HCT116 (cell line): ENCODE measurements at regions not wholly inside any gene's neighbourhood (a gene's known extent, or its start where the extent isn't known, plus 50 kb on each side); places are given as distances from the start of the nearest gene placed in this dataset.

Experiments
- ATAC-seq: fragments of 200-7000 bp; cut with Tn5 transposase; 2 replicates; pipeline ENCODE4 v1.9.1; 2020; ENCODE audit warnings: mild to moderate bottlenecking, moderate library complexity
- BruUV-seq: library from RNA; stranded (reverse); fragments of 400-500 nt; replicated peaks from 2 replicates; lab custom pipeline; 2021; lab: Mats Ljungman, UMichigan
- CTCF ChIA-PET: fragments of 300-600 bp; sonication (Branson Sonifier 250); formaldehyde crosslinking; loops from one replicate; lab custom pipeline; 2021; ENCODE audit warnings: antibody characterized with exemption; lab: Charles Lee
- POLR2A ChIA-PET: fragments of 300-600, 350-600 bp; sonication (Branson Sonifier 250); formaldehyde crosslinking; loops from one replicate; lab custom pipeline; 2021; ENCODE audit warnings: antibody characterized with exemption; lab: Charles Lee
- RAD21 ChIA-PET, 2 experiments: fragments of 300-600 bp; sonication (Branson Sonifier 250); formaldehyde crosslinking; loops; one replicate each; lab custom pipeline; 2023; ENCODE audit warnings: low total read pairs in 2 of 2; ENCODE audit not compliant: uncharacterized antibody in 2 of 2, unreplicated experiment in 2 of 2, low non-redundant PET in 1 of 2; lab: Charles Lee
- DNase-seq: peaks from one replicate; pipeline ENCODE4 v3.0.0-alpha.2; 2010; ENCODE audit warnings: low read depth, low spot score
- H2AFZ ChIP-seq: fragments of 200-600 bp; shearing (Covaris generic), sonication (generic); 2 replicates; pipeline ENCODE4 v1.6.1; 2017; ENCODE audit warnings: low read depth, mixed run types, mixed read lengths, antibody characterized with exemption, low read length; ENCODE audit not compliant: poor library complexity, severe bottlenecking
- H3K27ac ChIP-seq: 2 replicates; pipeline ENCODE4 v1.5.1; 2012; ENCODE audit warnings: low read depth, low read length
- H3K27me3 ChIP-seq: fragments of 200-600 bp; sonication (generic); 2 replicates; pipeline ENCODE4 v1.6.1; 2016; ENCODE audit warnings: mixed run types, low read length, mixed read lengths; ENCODE audit not compliant: insufficient read depth
- H3K36me3 ChIP-seq, 2 experiments: fragments of 200-500 bp in 1 of 2; fragments of 200-600 bp in 1 of 2; sonication (Bioruptor generic) in 1 of 2; sonication (generic) in 1 of 2; 2 replicates each; pipeline versions ENCODE4 v1.5.1 to v1.6.1; 2014 to 2016; ENCODE audit warnings: low read length in 2 of 2, inconsistent platforms in 1 of 2, mixed read lengths in 1 of 2, mixed run types in 1 of 2; ENCODE audit not compliant: insufficient read depth in 2 of 2, control insufficient read depth in 1 of 2
- H3K4me1 ChIP-seq, 2 experiments: fragments of 200-600 bp in 1 of 2; sonication (generic) in 1 of 2; 2 replicates each; pipeline versions ENCODE4 v1.5.1 to v1.6.1; 2012 to 2017; ENCODE audit warnings: low read length in 2 of 2, inconsistent platforms in 1 of 2, mild to moderate bottlenecking in 1 of 2, mixed read lengths in 1 of 2, mixed run types in 1 of 2, moderate library complexity in 1 of 2; ENCODE audit not compliant: insufficient read depth in 2 of 2, control insufficient read depth in 1 of 2
- H3K4me2 ChIP-seq: fragments of 200-600 bp; sonication (generic); 2 replicates; pipeline ENCODE4 v1.6.1; 2017; ENCODE audit warnings: mixed run types, low read length, mixed read lengths
- H3K4me3 ChIP-seq, 2 experiments: fragments of 200-600 bp in 1 of 2; sonication (generic) in 1 of 2; replicated peaks in 1 of 2; 2 replicates each; pipeline ENCODE4 v1.5.1; 2011 to 2016; ENCODE audit warnings: low read length in 2 of 2, control low read depth in 1 of 2, low read depth in 1 of 2, mild to moderate bottlenecking in 1 of 2, mixed read lengths in 1 of 2, mixed run types in 1 of 2
- H3K79me2 ChIP-seq: fragments of 200-600 bp; sonication (generic); 2 replicates; pipeline ENCODE4 v1.6.1; 2017; ENCODE audit warnings: mild to moderate bottlenecking, mixed run types, low read length, moderate library complexity, mixed read lengths; ENCODE audit not compliant: insufficient read depth
- H3K9ac ChIP-seq: fragments of 200-600 bp; sonication (generic); 2 replicates; pipeline ENCODE4 v1.6.1; 2016; ENCODE audit warnings: low read length, mixed read lengths
- H3K9me2 ChIP-seq: fragments of 200-600 bp; sonication (generic), shearing (Covaris generic); 2 replicates; pipeline ENCODE4 v1.6.1; 2017; ENCODE audit warnings: mixed run types, mild to moderate bottlenecking, moderate library complexity; ENCODE audit not compliant: insufficient read depth
- H3K9me3 ChIP-seq, 2 experiments: fragments of 200-500 bp in 1 of 2; fragments of 200-600 bp in 1 of 2; sonication (Bioruptor generic) in 1 of 2; sonication (generic) in 1 of 2; 2 replicates each; pipeline ENCODE4 v1.6.1; 2014 to 2017; ENCODE audit warnings: low read length in 2 of 2, mixed read lengths in 2 of 2, inconsistent platforms in 1 of 2, low read depth in 1 of 2, mild to moderate bottlenecking in 1 of 2, mixed run types in 1 of 2, moderate library complexity in 1 of 2; ENCODE audit not compliant: control insufficient read depth in 1 of 2, insufficient read depth in 1 of 2
- H4K20me1 ChIP-seq: fragments of 200-600 bp; sonication (generic), shearing (Covaris generic); 2 replicates; pipeline ENCODE4 v1.6.1; 2017; ENCODE audit warnings: mixed run types, mild to moderate bottlenecking, moderate library complexity; ENCODE audit not compliant: insufficient read depth
- CTCF ChIP-seq, 3 experiments: fragments of 200-600 bp in 1 of 3; sonication (generic) in 1 of 3; IDR thresholded peaks in 2 of 3; conservative IDR thresholded peaks in 1 of 3; 2 replicates each; pipeline ENCODE4 v1.5.1; 2012 to 2017; ENCODE audit warnings: low read depth in 2 of 3, low read length in 2 of 3, antibody characterized with exemption in 1 of 3, borderline replicate concordance in 1 of 3, control low read depth in 1 of 3, mild to moderate bottlenecking in 1 of 3, mixed read lengths in 1 of 3, mixed run types in 1 of 3, moderate library complexity in 1 of 3; ENCODE audit not compliant: insufficient read depth in 1 of 3
- ELF1 ChIP-seq: IDR thresholded peaks from 2 replicates; pipeline ENCODE4 v1.6.1; 2012; ENCODE audit warnings: low read depth, borderline replicate concordance
- JUND ChIP-seq: IDR thresholded peaks from 2 replicates; pipeline ENCODE4 v1.6.1; 2012
- POLR2AphosphoS5 ChIP-seq: IDR thresholded peaks from 2 replicates; pipeline ENCODE4 v1.6.1; 2011; ENCODE audit warnings: mild to moderate bottlenecking, low read depth, low read length, moderate library complexity
- RAD21 ChIP-seq: IDR thresholded peaks from 2 replicates; pipeline ENCODE4 v1.6.1; 2012; ENCODE audit warnings: low read depth, mild to moderate bottlenecking
- REST ChIP-seq: IDR thresholded peaks from 2 replicates; pipeline ENCODE4 v1.6.1; 2012; ENCODE audit warnings: low read depth
- intact Hi-C: fragments of 100-400 bp; cut with micrococcal nuclease; formaldehyde crosslinking; loops from 2 replicates; pipeline ENCODE4 v1.10.0; 2022

- H4K20me1 ChIP-seq: no peaks in the 10 kb centered on the region
- TF ChIP-seq POLR2AphosphoS5 (no peak), CTCF (IDR thresholded peaks at IDR 0.05 in 2 of 3, conservative IDR thresholded peaks at IDR 0.05 in 1 of 3; ENCODE audit: borderline replicate concordance in 1 of 3, insufficient read depth in 1 of 3, low read depth in 2 of 3, low read length in 2 of 3) (no peak), REST (no peak), JUND (no peak), RAD21 (no peak), ELF1 (no peak)
- H3K9me2 ChIP-seq: no peaks in the 10 kb centered on the region
- peaks cover 10 to 12% of the 10 kb centered on the region in 2 experiments for H3K4me1 ChIP-seq
- no peak overlapping the region for H2AFZ ChIP-seq
- no peak overlapping the region for H3K9ac ChIP-seq
- H3K36me3 ChIP-seq: no peaks in the 10 kb centered on the region
- intact Hi-C loops: no loop called here
- H3K4me3 ChIP-seq: no peak overlapping the region
- no peaks in the 10 kb centered on the region for H3K9me3 ChIP-seq
- BruUV-seq: no TSS peak
- no peak overlapping the region for H3K27ac ChIP-seq
- DNase-seq (no peak), ATAC-seq (no peak)
- no peak overlapping the region for H3K4me2 ChIP-seq
- H3K27me3 ChIP-seq: no peaks in the 10 kb centered on the region
- no peaks in the 10 kb centered on the region for H3K79me2 ChIP-seq
- RAD21 ChIA-PET: no interaction called here
- CTCF ChIA-PET: no interaction called here
- POLR2A ChIA-PET: no interaction called here
Observed at GRCh38 chr18:24558403-24558802, 98.0 kb downstream of the HRH4 start.
